T follicular helper cell (primary cell): ENCODE measurements at regions not wholly inside any gene's neighbourhood (a gene's known extent, or its start where the extent isn't known, plus 50 kb on each side); places are given as distances from the start of the nearest gene placed in this dataset.

ENCODE experiments used
- DNase-seq: peaks from one replicate; pipeline ENCODE4 v3.0.0-alpha.2; 2020; ENCODE audit warnings: low read depth

- no peak for DNase-seq
Observed at GRCh38 chr5:56622141-56622540, 193.2 kb upstream of the MAP3K1 start.

- no peak for DNase-seq
Observed at GRCh38 chr5:56620903-56621677, 194.3 kb upstream of the MAP3K1 start.

GRCh38 chr5:56617998-56618397 lies 197.4 kb upstream of the MAP3K1 start:
- no peak for DNase-seq

- DNase-seq: no peak
Observed at GRCh38 chr5:56616454-56617160, 198.7 kb upstream of the MAP3K1 start.

GRCh38 chr5:56615361-56616153 lies 199.8 kb upstream of the MAP3K1 start:
- no peak for DNase-seq

- no peak for DNase-seq
Observed at GRCh38 chr5:56612759-56613158, 202.6 kb upstream of the MAP3K1 start.

GRCh38 chr5:56612353-56612752 lies 203.0 kb upstream of the MAP3K1 start:
- no peak for DNase-seq

- DNase-seq: no peak
Observed at GRCh38 chr5:56610093-56610698, 205.2 kb upstream of the MAP3K1 start.

GRCh38 chr5:56608217-56608925 lies 207.0 kb upstream of the MAP3K1 start:
- DNase-seq: no peak

- DNase-seq: no peak
Observed at GRCh38 chr5:56607551-56607950, 207.8 kb upstream of the MAP3K1 start.

GRCh38 chr5:56607074-56607473 lies 208.3 kb upstream of the MAP3K1 start:
- DNase-seq: no peak

GRCh38 chr5:56606192-56606591 lies 209.2 kb upstream of the MAP3K1 start:
- no peak for DNase-seq

GRCh38 chr5:56605231-56605630 lies 210.1 kb upstream of the MAP3K1 start:
- no peak for DNase-seq

- no peak for DNase-seq
Observed at GRCh38 chr5:56601641-56602071, 213.7 kb upstream of the MAP3K1 start.

- DNase-seq: no peak
Observed at GRCh38 chr5:56598941-56599340, 216.4 kb upstream of the MAP3K1 start.

GRCh38 chr5:56596155-56596554 lies 219.2 kb upstream of the MAP3K1 start:
- no peak for DNase-seq

- DNase-seq: no peak
Observed at GRCh38 chr5:56595566-56595965, 219.8 kb upstream of the MAP3K1 start.

- no peak for DNase-seq
Observed at GRCh38 chr5:56594792-56595191, 220.6 kb upstream of the MAP3K1 start.

- no peak for DNase-seq
Observed at GRCh38 chr5:56591081-56591480, 224.3 kb upstream of the MAP3K1 start.

GRCh38 chr5:56589481-56589860 lies 225.9 kb upstream of the MAP3K1 start:
- no peak for DNase-seq

- DNase-seq: peak; percentile 43
Observed at GRCh38 chr5:56588636-56589480, 226.5 kb upstream of the MAP3K1 start.
